CD4-positive, alpha-beta T cell treated with Interferon alpha-2 for 1 hour (primary cell): ENCODE measurements at regions not wholly inside any gene's neighbourhood (a gene's known extent, or its start where the extent isn't known, plus 50 kb on each side); places are given as distances from the start of the nearest gene placed in this dataset.

ENCODE experiments used
- DNase-seq, 2 donors: peaks; one replicate each; pipeline ENCODE4 v3.0.0-alpha.2; 2020 to 2022

- DNase-seq = no peak
Observed at GRCh38 chr17:72430611-72431432, 310.0 kb downstream of the SOX9 start.

GRCh38 chr17:72432143-72432621, 311.4 kb downstream of the SOX9 start:
- no peak for DNase-seq

GRCh38 chr17:72432881-72433280, 312.1 kb downstream of the SOX9 start:
- DNase-seq = no peak

- DNase-seq = no peak
Observed at GRCh38 chr17:72433797-72434196, 313.0 kb downstream of the SOX9 start.

- DNase-seq = no peak
Observed at GRCh38 chr17:72434581-72434980, 313.8 kb downstream of the SOX9 start.

GRCh38 chr17:72434991-72435618, 314.3 kb downstream of the SOX9 start:
- no peak for DNase-seq

GRCh38 chr17:72438783-72439182, 318.0 kb downstream of the SOX9 start:
- no peak for DNase-seq

GRCh38 chr17:72439893-72440502, 319.2 kb downstream of the SOX9 start:
- DNase-seq = no peak

- no peak for DNase-seq
Observed at GRCh38 chr17:72440961-72441360, 320.1 kb downstream of the SOX9 start.

GRCh38 chr17:72441909-72442308, 321.1 kb downstream of the SOX9 start:
- no peak for DNase-seq

- DNase-seq = no peak
Observed at GRCh38 chr17:72444517-72445054, 323.8 kb downstream of the SOX9 start.

- no peak for DNase-seq
Observed at GRCh38 chr17:72445055-72445991, 324.5 kb downstream of the SOX9 start.

- DNase-seq = no peak
Observed at GRCh38 chr17:72446118-72446517, 325.3 kb downstream of the SOX9 start.

- DNase-seq = no peak
Observed at GRCh38 chr17:72446525-72447250, 325.9 kb downstream of the SOX9 start.

- DNase-seq = no peak
Observed at GRCh38 chr17:72447251-72447640, 326.4 kb downstream of the SOX9 start.

- DNase-seq = no peak
Observed at GRCh38 chr17:72448019-72448418, 327.2 kb downstream of the SOX9 start.

GRCh38 chr17:72452286-72453173, 331.7 kb downstream of the SOX9 start:
- DNase-seq = no peak

- no peak for DNase-seq
Observed at GRCh38 chr17:72454342-72454741, 333.5 kb downstream of the SOX9 start.

- no peak for DNase-seq
Observed at GRCh38 chr17:72455562-72455961, 334.7 kb downstream of the SOX9 start.

- no peak for DNase-seq
Observed at GRCh38 chr17:72456075-72456474, 335.3 kb downstream of the SOX9 start.

- DNase-seq = no peak
Observed at GRCh38 chr17:72457712-72458111, 336.9 kb downstream of the SOX9 start.
